ENCODE measurements at regions not wholly inside any gene's neighbourhood (a gene's known extent, or its start where the extent isn't known, plus 50 kb on each side); places are given as distances from the start of the nearest gene placed in this dataset.
"Not testable (repeated sequence)": the region's sequence is repeated elsewhere in the genome, so short reads cannot be mapped to it uniquely, and the experiment has no call there.

DNA sequence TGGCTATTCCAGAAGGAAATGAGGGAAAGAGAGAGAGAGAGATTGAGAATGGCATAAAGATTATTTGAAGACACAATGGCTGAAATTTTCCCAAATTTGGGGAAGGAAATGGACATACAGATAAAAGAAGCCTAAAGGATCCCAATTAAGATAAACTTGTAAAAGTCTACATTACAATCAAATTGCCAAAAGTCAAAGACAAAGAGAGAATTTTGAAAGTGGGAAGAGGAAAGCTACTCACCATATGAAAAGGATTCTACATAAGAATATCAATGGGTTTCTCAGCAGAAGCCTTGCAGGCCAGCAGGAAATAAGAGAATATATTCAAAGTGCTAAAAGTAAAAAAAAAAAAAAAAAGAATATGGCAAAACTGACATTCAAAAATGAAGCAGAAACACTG is 233.0 kb upstream of the NFIA start:
- DNase-seq (ENCODE audit: low spot score in 2 of 2) = peak in 1 of 2 experiments; percentile 8
- H3K36me3 ChIP-seq (replicated peaks) = no peaks in the 10 kb centered on the region
- H3K4me3 ChIP-seq = no peak overlapping the region
- peaks cover 11% of the 10 kb centered on the region for H3K27me3 ChIP-seq (ENCODE audit: low read depth)
- H3K4me1 ChIP-seq = no peaks in the 10 kb centered on the region
- in situ Hi-C loops (cut with MboI; ENCODE audit: low sequenced_read_pairs) = no loop called here
- H3K9me3 ChIP-seq = 0 out of 2 replicates have a peak, but pooled peaks cover 2% of the 10 kb centered on the region

DNA sequence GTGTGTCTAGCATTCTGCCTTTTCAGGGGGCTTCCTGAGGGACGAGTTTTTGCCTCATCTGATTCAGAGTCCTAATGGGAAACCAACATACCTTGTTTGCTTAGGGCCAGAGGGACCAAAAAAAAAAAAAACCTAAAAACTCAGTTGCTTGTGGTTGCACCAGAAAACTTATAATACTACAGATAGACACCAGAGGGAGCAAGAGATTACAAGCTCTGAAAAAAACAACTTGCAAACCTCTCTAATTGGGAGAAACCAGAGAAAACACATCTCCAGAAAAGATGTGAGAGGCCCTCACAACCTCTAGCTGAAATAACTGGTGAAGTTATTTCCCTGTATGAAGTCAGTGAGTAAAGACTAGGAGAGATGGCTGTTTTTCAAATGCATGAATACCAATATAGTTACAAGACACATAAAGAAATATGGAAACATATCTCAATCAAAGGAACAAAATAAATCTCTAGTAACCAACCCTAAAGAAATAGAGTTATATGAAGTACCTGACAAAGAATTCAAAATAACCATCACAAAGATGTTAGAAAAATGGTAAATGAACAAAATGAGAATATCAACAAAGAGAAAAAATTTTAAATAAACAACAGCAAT is 233.7 kb upstream of the NFIA start:
- H3K4me1 ChIP-seq = no peaks in the 10 kb centered on the region
- no peak overlapping the region for H3K4me3 ChIP-seq
- DNase-seq (ENCODE audit: low spot score in 2 of 2) = peak in 1 of 2 experiments; percentile 42
- in situ Hi-C loops (cut with MboI; ENCODE audit: low sequenced_read_pairs) = no loop called here
- H3K9me3 ChIP-seq = 0 out of 2 replicates have a peak, but pooled peaks cover 2% of the 10 kb centered on the region
- H3K36me3 ChIP-seq (replicated peaks) = no peaks in the 10 kb centered on the region
- H3K27me3 ChIP-seq (ENCODE audit: low read depth) = peaks cover 11% of the 10 kb centered on the region

DNA sequence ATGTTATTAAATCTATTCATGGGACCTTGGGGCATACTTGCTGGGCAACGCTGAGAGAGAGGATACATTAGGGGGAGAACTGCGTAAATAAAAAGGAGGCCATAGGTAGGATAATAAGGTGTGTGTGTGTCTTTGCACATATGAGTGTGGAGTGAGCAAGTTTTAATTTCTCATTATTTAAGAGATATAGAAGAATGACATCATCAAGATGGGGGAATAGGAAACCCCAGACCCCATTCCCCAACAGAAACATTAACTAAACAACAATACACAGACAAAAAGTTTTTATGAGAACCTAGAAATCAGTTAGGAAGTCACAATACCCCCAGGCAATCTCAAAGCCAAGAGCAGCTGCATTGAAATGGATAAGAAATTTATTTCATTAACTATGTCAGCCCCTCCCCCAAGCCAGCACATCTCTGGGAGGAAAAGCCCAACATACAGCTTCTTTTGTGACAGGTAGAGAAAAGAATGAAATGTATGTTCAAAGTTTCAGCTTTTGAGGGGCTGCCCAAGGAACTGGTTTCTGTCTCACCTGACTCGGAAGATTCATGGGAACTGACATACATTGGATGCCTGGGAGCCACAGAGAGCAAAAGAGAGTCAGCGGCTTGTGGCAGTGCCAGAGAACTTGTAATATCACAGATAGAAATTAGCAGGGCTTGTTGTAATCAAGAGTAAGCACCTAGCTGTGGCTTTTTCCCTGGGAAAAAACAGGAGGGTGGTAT is 234.3 kb upstream of the NFIA start:
- DNase-seq (ENCODE audit: low spot score in 2 of 2) = no peak
- Histone ChIP-seq H3K4me1 (no peaks in the 10 kb centered on the region), H3K9me3 (0 out of 2 replicates have a peak, but pooled peaks cover 2% of the 10 kb centered on the region), H3K4me3 (no peak overlapping the region), H3K36me3 (replicated peaks) (no peaks in the 10 kb centered on the region), H3K27me3 (ENCODE audit: low read depth) (peaks cover 11% of the 10 kb centered on the region)
- in situ Hi-C loops (cut with MboI; ENCODE audit: low sequenced_read_pairs) = no loop called here

DNA sequence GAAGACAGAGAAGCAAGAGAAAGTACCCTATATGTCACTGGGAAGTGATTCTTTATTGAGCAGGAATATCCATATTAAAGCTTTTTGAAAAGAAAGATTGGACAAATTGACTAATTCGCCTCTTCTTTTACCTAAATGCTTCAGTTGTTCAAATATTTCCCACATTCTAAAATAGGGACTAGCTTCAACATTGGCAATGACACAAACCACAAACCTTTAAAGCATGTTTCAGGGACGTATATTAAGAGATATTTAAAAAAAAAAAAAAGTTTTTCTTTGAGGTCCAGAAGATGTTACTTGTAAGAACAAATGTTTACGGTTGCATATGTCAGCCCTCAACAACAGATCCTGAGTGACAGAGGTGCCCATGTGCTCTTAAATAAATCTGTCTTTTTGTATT is 235.0 kb upstream of the NFIA start:
- Histone ChIP-seq H3K9me3 (0 out of 2 replicates have a peak, but pooled peaks cover 2% of the 10 kb centered on the region), H3K36me3 (replicated peaks) (no peaks in the 10 kb centered on the region), H3K4me3 (no peak overlapping the region), H3K4me1 (no peaks in the 10 kb centered on the region), H3K27me3 (ENCODE audit: low read depth) (peaks cover 11% of the 10 kb centered on the region)
- DNase-seq (ENCODE audit: low spot score in 2 of 2) = no peak
- in situ Hi-C loops (cut with MboI; ENCODE audit: low sequenced_read_pairs) = no loop called here

DNA sequence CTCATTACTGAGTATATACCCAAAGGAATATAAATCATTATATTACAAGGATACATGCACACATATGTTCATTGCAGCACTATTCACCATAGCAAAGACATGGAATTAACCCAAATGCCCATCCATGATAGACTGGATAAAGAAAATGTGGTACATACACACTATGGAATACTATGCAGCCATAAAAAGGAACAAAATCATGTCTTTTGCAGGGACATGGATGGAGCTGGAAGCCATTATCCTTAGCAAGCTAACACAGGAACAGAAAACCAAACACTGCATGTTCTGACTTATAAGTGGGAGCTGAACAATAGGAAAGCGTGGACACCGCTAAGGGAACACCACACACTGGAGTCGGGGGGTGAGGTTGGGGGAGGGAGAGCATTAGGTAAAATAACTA is 236.7 kb upstream of the NFIA start:
- DNase-seq (ENCODE audit: low spot score in 2 of 2); H3K4me1 ChIP-seq; H3K4me3 ChIP-seq; H3K36me3 ChIP-seq (replicated peaks); H3K27me3 ChIP-seq (ENCODE audit: low read depth); in situ Hi-C loops (cut with MboI; ENCODE audit: low sequenced_read_pairs); H3K9me3 ChIP-seq: not testable (repeated sequence)

DNA sequence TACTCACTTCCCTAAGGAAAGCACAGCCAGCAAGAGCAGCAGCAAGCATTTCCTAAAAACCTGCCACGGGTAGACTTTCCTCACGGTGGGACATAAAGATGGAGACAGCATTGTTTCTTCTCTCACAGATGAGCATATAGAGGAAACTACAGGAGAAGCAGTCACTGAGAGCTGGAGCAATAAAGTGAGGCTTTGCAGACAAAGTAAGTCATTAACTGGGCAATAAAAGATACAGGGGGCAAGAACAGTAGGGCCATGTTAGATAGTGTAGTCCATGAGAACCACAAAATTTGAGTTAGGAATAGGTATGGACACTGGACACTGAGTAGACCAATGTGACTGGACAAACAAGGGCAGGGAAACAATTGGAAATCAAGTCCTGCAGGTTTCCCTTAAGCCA is 240.1 kb upstream of the NFIA start:
- in situ Hi-C loops (cut with MboI; ENCODE audit: low sequenced_read_pairs) = no loop called here

DNA sequence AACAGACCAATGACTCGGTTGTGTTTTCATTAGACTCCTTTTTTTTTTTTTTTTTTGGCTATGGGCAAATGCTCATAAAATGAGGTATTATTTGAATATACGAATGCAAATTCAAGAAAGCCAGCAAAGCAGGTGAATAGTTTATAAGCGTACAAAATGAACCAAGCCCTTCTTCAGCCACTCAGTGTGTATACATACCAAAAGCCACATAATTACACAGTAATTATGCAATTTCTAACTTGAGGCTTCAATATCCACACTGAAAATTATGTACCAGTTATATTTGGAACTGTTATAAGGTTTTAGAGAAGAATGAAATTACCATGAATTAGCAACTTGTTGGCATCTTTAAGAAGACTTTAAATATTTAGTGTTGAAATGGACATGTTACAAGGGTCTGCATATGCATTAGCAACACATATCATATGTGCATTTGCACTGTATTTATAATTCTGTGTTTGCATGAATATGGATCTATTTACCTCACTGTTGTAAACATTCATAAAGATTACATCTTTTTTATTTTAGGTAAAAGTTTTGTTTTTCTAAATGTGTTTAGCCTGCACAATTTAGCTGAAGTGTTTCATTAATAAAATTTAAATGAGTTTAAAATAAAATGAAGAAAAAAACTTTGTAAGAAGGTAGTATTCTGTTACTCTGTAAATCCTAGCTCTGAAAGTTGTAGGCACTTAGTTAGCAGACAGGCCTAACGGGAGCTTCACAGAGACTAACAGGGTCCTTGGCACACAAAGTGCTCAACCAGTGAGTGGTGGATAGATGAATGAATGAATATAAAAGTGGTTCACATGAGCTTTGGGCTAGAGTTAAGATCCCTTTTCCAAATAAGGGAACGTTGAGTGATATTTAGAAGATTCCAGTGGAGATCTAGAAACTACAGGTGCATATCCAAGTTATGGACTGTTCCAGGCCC is 241.0 kb upstream of the NFIA start:
- Histone ChIP-seq H3K4me3 (no peak overlapping the region), H3K4me1 (no peaks in the 10 kb centered on the region), H3K9me3 (no peaks in the 10 kb centered on the region), H3K36me3 (replicated peaks) (no peaks in the 10 kb centered on the region), H3K27me3 (ENCODE audit: low read depth) (peaks cover 6% of the 10 kb centered on the region; the same call in 1 of the 2 replicates)
- in situ Hi-C loops (cut with MboI; ENCODE audit: low sequenced_read_pairs) = no loop called here
- DNase-seq (ENCODE audit: low spot score in 2 of 2) = no peak

More for the DNA sequence above, 240.1 kb upstream of the NFIA start:
- no peak overlapping the region for H3K4me3 ChIP-seq
- DNase-seq (ENCODE audit: low spot score in 2 of 2) = no peak
- no peaks in the 10 kb centered on the region for H3K4me1 ChIP-seq
- H3K27me3 ChIP-seq (ENCODE audit: low read depth) = peaks cover 6% of the 10 kb centered on the region; the same call in 1 of the 2 replicates
- no peaks in the 10 kb centered on the region for H3K36me3 ChIP-seq (replicated peaks)
- no peaks in the 10 kb centered on the region for H3K9me3 ChIP-seq

DNA sequence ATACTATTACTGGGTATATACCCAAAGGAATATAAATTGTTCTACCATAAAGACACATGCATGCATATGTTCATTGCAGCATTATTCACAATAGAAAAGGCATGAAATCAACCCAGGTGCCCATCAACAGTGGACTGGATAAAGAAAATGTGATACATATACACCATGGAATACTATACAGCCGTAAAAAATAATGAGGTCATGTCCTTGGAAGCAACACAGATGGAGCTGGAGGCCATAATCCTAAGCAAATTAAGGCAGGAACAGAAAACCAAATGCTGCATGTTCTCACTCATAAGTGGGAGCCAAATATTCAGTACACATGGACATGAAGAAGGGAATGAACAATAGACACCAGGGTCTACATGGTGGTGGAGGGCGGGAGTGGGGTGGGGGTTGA is 241.9 kb upstream of the NFIA start:
- H3K4me3 ChIP-seq; DNase-seq (ENCODE audit: low spot score in 2 of 2); H3K27me3 ChIP-seq (ENCODE audit: low read depth); H3K9me3 ChIP-seq; H3K36me3 ChIP-seq (replicated peaks); in situ Hi-C loops (cut with MboI; ENCODE audit: low sequenced_read_pairs); H3K4me1 ChIP-seq: not testable (repeated sequence)

DNA sequence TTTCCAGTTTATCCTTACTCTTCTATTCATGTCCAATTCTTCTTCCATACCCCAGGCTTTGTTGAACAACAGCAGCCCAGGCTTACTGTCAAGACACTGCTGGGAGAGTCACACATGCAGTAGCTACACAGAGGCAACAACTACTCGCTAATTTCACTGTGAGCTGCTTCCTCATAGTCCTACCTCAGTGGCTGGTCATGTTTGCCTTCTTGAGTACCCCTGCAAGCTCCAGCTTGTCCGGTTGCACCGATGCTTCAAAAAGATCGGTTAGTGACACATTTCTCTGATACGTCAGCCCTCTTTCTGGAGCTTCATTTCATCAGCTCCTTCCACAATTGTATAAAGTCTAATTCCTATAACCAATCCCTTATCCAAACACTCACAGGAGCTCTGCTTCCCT is 246.7 kb upstream of the NFIA start:
- DNase-seq (ENCODE audit: low spot score in 2 of 2) = no peak
- in situ Hi-C loops (cut with MboI; ENCODE audit: low sequenced_read_pairs) = no loop called here
- H3K4me1 ChIP-seq = no peaks in the 10 kb centered on the region

DNA sequence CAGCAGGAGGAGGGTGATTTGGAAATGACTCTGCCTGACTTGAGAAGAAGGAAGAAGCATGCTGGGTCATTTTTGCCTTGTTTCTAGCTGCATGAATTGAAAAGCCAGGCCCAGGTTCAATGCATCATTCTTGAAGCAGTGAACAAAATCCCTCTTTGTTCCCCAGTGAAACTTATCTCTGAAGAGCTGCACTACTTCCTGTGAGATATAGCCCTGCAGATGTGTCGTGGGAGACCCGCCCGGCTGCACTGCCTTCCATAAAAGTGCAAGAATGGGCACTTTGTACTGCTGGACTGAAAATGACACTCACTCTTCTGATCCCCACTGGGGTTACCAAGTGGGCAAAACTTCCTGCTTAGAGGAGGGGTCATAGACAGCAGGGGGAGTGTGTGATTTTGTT is 249.2 kb upstream of the NFIA start:
- in situ Hi-C loops (cut with MboI; ENCODE audit: low sequenced_read_pairs) = no loop called here
- Histone ChIP-seq H3K27me3 (ENCODE audit: low read depth) (peaks cover 14% of the 10 kb centered on the region), H3K9me3 (no peaks in the 10 kb centered on the region), H3K36me3 (replicated peaks) (no peaks in the 10 kb centered on the region), H3K4me3 (no peak overlapping the region), H3K4me1 (no peaks in the 10 kb centered on the region)
- no peak for DNase-seq (ENCODE audit: low spot score in 2 of 2)

More for the DNA sequence above, 246.7 kb upstream of the NFIA start:
- Histone ChIP-seq H3K9me3 (no peaks in the 10 kb centered on the region), H3K4me3 (no peak overlapping the region), H3K27me3 (ENCODE audit: low read depth) (peaks cover 11% of the 10 kb centered on the region; the same call in 1 of the 2 replicates), H3K36me3 (replicated peaks) (no peaks in the 10 kb centered on the region)

DNA sequence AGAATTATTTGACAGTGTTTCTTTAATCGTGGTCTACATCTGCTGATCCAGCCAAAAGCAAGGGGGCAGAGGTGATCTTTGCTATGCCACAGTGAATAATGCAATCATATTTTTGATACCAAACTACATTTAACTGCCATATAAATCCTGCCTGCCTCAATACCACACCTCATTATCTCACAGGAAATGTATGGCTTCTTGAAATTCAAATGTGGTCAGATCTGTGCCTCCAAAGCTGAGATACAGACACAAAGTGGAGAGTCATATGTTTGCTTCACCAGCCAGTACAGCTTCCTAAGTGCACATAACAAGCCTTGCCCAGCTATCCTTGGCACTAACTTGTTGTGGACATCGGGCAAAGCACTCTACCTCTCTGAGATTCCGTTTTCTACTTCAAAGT is 250.0 kb upstream of the NFIA start:
- Histone ChIP-seq H3K4me1 (no peaks in the 10 kb centered on the region), H3K9me3 (no peaks in the 10 kb centered on the region), H3K4me3 (no peak overlapping the region), H3K36me3 (replicated peaks) (no peaks in the 10 kb centered on the region), H3K27me3 (ENCODE audit: low read depth) (peaks cover 8% of the 10 kb centered on the region)
- in situ Hi-C loops (cut with MboI; ENCODE audit: low sequenced_read_pairs) = no loop called here
- no peak for DNase-seq (ENCODE audit: low spot score in 2 of 2)

DNA sequence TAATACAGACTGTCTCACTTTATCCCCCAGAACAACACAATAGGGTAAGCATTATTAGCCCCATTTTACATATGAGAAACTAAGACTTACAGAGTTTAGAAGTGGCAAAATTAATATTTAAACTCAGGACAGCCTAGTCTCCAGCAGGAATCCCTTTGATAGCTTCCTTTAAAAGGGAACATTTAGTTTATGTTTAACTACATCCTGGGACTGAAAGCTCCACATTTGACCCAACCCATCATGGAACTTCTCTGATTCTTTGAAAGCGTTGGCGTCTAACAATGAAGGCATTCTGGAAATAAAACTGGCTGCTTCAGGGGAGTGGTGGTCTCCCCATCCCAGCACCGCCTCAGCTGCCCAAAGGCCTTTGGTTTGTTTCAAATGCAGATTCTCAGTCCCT is 250.6 kb upstream of the NFIA start:
- Histone ChIP-seq H3K4me3 (no peak overlapping the region), H3K27me3 (ENCODE audit: low read depth) (peaks cover 8% of the 10 kb centered on the region), H3K9me3 (no peaks in the 10 kb centered on the region), H3K4me1 (no peaks in the 10 kb centered on the region), H3K36me3 (replicated peaks) (no peaks in the 10 kb centered on the region)
- no peak for DNase-seq (ENCODE audit: low spot score in 2 of 2)
- in situ Hi-C loops (cut with MboI; ENCODE audit: low sequenced_read_pairs) = no loop called here

DNA sequence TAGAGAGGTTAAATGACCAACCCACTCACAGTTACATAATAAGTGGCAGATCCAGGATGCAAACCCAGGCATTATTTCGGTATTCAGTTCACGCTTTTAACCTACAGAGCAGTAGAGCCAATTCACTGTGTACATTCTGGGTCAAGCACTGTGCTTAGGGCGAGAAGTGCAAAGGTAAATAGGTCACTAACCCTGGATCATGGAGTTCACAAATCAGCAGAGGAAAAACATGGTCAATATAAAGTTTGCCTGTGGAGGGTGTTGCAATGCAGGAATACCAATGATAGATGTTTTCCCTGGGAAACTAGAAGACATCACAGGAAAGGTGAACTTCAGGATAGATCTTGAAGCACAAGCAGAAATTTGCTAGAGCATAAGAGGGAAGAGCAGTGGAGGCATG is 253.4 kb upstream of the NFIA start:
- H3K4me1 ChIP-seq = no peaks in the 10 kb centered on the region; the same call in 1 of the 2 replicates
- peaks cover 5% of the 10 kb centered on the region for H3K27me3 ChIP-seq (ENCODE audit: low read depth)
- in situ Hi-C loops (cut with MboI; ENCODE audit: low sequenced_read_pairs) = no loop called here
- no peak for DNase-seq (ENCODE audit: low spot score in 2 of 2)
- no peak overlapping the region for H3K4me3 ChIP-seq
- no peaks in the 10 kb centered on the region for H3K36me3 ChIP-seq (replicated peaks)
- H3K9me3 ChIP-seq = no peaks in the 10 kb centered on the region
